ENCODE measurements at regions not wholly inside any gene's neighbourhood (a gene's known extent, or its start where the extent isn't known, plus 50 kb on each side); places are given as distances from the start of the nearest gene placed in this dataset.

DNA sequence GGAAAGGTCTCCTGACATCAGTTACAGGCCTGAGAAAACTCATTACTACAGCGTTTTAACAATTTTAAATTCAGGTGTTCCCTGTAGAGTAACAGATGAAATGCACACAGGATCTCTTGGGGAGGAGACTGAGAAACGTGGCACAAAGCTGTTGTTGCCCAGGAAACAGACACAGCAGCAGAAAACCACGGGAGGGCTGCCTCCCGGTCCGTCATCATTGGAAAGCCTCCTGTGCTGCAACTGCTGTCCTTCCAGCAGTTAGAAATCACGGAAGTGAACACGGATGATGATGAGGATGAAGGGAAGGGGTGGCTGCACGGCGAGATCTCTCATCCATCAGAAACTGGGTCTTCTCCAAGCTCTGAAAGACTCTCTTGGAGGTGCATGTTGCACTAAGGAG, 94.6 kb upstream of the RNF32 start:
- TF ChIP-seq, protein P1, sequence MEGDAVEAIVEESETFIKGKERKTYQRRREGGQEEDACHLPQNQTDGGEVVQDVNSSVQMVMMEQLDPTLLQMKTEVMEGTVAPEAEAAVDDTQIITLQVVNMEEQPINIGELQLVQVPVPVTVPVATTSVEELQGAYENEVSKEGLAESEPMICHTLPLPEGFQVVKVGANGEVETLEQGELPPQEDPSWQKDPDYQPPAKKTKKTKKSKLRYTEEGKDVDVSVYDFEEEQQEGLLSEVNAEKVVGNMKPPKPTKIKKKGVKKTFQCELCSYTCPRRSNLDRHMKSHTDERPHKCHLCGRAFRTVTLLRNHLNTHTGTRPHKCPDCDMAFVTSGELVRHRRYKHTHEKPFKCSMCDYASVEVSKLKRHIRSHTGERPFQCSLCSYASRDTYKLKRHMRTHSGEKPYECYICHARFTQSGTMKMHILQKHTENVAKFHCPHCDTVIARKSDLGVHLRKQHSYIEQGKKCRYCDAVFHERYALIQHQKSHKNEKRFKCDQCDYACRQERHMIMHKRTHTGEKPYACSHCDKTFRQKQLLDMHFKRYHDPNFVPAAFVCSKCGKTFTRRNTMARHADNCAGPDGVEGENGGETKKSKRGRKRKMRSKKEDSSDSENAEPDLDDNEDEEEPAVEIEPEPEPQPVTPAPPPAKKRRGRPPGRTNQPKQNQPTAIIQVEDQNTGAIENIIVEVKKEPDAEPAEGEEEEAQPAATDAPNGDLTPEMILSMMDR (IDR thresholded peaks at IDR 0.05 in 8 of 11, conservative IDR thresholded peaks at IDR 0.05 in 3 of 11) = no peak
- no peak for TF ChIP-seq POLR2AphosphoS5 (IDR thresholded peaks at IDR 0.05)
- no peak for TF ChIP-seq POLR2A (IDR thresholded peaks at IDR 0.05)
